ENCODE measurements at regions not wholly inside any gene's neighbourhood (a gene's known extent, or its start where the extent isn't known, plus 50 kb on each side); places are given as distances from the start of the nearest gene placed in this dataset.

- H3K9me3 ChIP-seq: peaks cover 3 to 8% of the 10 kb centered on the region in 2 donors
- no peak overlapping the region for H3K27ac ChIP-seq
- intact Hi-C loops (cut with DNase I; ENCODE audit: low total_unique reads): loop anchor here (2.0 kb wide), 1 partner anchor 74 kb away; no protein-coding TSS in a partner anchor
- no peaks in the 10 kb centered on the region for H3K27me3 ChIP-seq
- no peaks in the 10 kb centered on the region for H3K36me3 ChIP-seq
- H3K4me3 ChIP-seq: no peak overlapping the region
- H3K4me1 ChIP-seq: no peaks in the 10 kb centered on the region
- no peak for DNase-seq (ENCODE audit: low spot score in 2 of 2)
- TF ChIP-seq CTCF (IDR thresholded peaks at IDR 0.05): no peak
Measured at GRCh38 chr12:76138656-76139055, 54.2 kb upstream of the NAP1L1 start.

GRCh38 chr12:76137606-76138005, 53.1 kb upstream of the NAP1L1 start:
- Histone ChIP-seq H3K9me3 (peaks cover 3 to 8% of the 10 kb centered on the region in 2 donors), H3K4me1 (no peaks in the 10 kb centered on the region), H3K27me3 (no peaks in the 10 kb centered on the region), H3K4me3 (no peak overlapping the region), H3K36me3 (no peaks in the 10 kb centered on the region), H3K27ac (no peak overlapping the region)
- TF ChIP-seq CTCF (IDR thresholded peaks at IDR 0.05) (no peak), POLR2AphosphoS5 (IDR thresholded peaks at IDR 0.05) (no peak), POLR2A (IDR thresholded peaks at IDR 0.05) (no peak)
- no peak for DNase-seq (ENCODE audit: low spot score in 2 of 2)
- intact Hi-C loops (cut with DNase I; ENCODE audit: low total_unique reads): loop anchor here (2.0 kb wide), 1 partner anchor 75 kb away; no protein-coding TSS in a partner anchor

DNA sequence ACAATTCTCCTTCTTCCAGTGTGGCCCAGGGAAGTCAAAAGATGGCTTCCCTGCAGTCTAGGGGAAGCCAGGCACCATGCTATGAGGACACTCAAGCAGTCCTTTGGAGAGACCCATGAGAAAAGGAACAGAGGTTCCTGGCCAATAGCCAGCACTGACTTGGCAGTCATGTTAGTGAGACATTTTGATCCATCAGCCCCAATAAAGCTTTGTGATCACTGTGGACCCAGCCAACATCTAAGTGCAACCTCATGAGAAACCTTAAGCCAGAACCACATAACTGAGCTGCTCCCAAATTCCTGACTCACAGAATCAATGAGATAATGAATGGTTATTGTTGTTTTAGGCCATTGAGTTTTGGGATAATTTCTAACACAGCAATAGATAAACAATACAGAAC, 51.0 kb upstream of the NAP1L1 start:
- Histone ChIP-seq H3K27ac (no peak overlapping the region), H3K27me3 (no peaks in the 10 kb centered on the region), H3K36me3 (no peaks in the 10 kb centered on the region), H3K9me3 (peaks cover 3 to 8% of the 10 kb centered on the region in 2 donors), H3K4me1 (no peaks in the 10 kb centered on the region), H3K4me3 (no peak overlapping the region)
- TF ChIP-seq CTCF (IDR thresholded peaks at IDR 0.05): no peak
- TF ChIP-seq POLR2A (IDR thresholded peaks at IDR 0.05): no peak
- no peak for TF ChIP-seq POLR2AphosphoS5 (IDR thresholded peaks at IDR 0.05)
- intact Hi-C loops (cut with DNase I; ENCODE audit: low total_unique reads): no loop called here
- no peak for DNase-seq (ENCODE audit: low spot score in 2 of 2)

Data from breast epithelium (tissue), 4 donors.